PC-3 (cell line): ENCODE measurements at regions not wholly inside any gene's neighbourhood (a gene's known extent, or its start where the extent isn't known, plus 50 kb on each side); places are given as distances from the start of the nearest gene placed in this dataset.

Experiments used
- ATAC-seq: fragments of 200-7000 bp; cut with Tn5 transposase; 2 replicates; pipeline ENCODE4 v1.9.1; 2020; ENCODE audit warnings: mild to moderate bottlenecking, moderate library complexity
- BruUV-seq: library from RNA; stranded (reverse); fragments of 400-500 nt; replicated peaks from 2 replicates; lab custom pipeline; 2021; lab: Mats Ljungman, UMichigan
- CTCF ChIA-PET: fragments of 300-600 bp; sonication (Branson Sonifier 250); formaldehyde crosslinking; loops from one replicate; lab custom pipeline; 2022; ENCODE audit warnings: antibody characterized with exemption; lab: Charles Lee
- POLR2A ChIA-PET: fragments of 300-600 bp; sonication (Branson Sonifier 250); formaldehyde crosslinking; loops from one replicate; lab custom pipeline; 2022; ENCODE audit warnings: antibody characterized with exemption; ENCODE audit not compliant: unreplicated experiment; lab: Charles Lee
- DNase-seq: peaks from one replicate; pipeline ENCODE4 v3.0.0-alpha.2; 2015
- H2AFZ ChIP-seq: fragments of 300-600 bp; sonication (generic); 2 replicates; pipeline ENCODE4 v1.6.0; 2016; ENCODE audit warnings: antibody characterized with exemption, low read length
- H3F3A ChIP-seq: fragments of 300-600 bp; sonication (generic); one replicate; pipeline ENCODE4 v1.6.0; 2017; ENCODE audit warnings: antibody characterized with exemption, low read length, control low read depth, mild to moderate bottlenecking; ENCODE audit not compliant: unreplicated experiment
- H3K27ac ChIP-seq: fragments of 300-600 bp; sonication (generic); 2 replicates; pipeline ENCODE4 v1.5.1; 2016; ENCODE audit warnings: mild to moderate bottlenecking, low read length
- H3K27me3 ChIP-seq: fragments of 300-600 bp; sonication (generic); 2 replicates; pipeline ENCODE4 v1.6.1; 2016; ENCODE audit warnings: low read length, mixed read lengths
- H3K36me3 ChIP-seq: fragments of 300-600 bp; sonication (generic); 2 replicates; pipeline ENCODE4 v1.6.1; 2016; ENCODE audit warnings: low read depth, mixed run types, low read length, mixed read lengths
- H3K4me1 ChIP-seq: fragments of 300-600 bp; sonication (generic); 2 replicates; pipeline ENCODE4 v1.5.1; 2016; ENCODE audit warnings: low read length; ENCODE audit not compliant: insufficient read depth
- H3K4me2 ChIP-seq: fragments of 300-600 bp; sonication (generic); 2 replicates; pipeline ENCODE4 v1.6.0; 2016; ENCODE audit warnings: low read length
- H3K4me3 ChIP-seq: fragments of 300-600 bp; sonication (generic); 2 replicates; pipeline ENCODE4 v1.5.1; 2016; ENCODE audit warnings: mild to moderate bottlenecking, low read length, mixed read lengths
- H3K79me2 ChIP-seq: fragments of 300-600 bp; sonication (generic); 2 replicates; pipeline ENCODE4 v1.6.1; 2017; ENCODE audit warnings: low read length, mixed read lengths
- H3K9ac ChIP-seq: fragments of 300-600 bp; sonication (generic); 2 replicates; pipeline ENCODE4 v1.6.0; 2016; ENCODE audit warnings: mild to moderate bottlenecking, low read length
- H3K9me2 ChIP-seq: fragments of 300-600 bp; sonication (generic); replicated peaks from 2 replicates; pipeline ENCODE4 v1.6.1; 2016; ENCODE audit warnings: mixed run types, low read length, mixed read lengths
- H3K9me3 ChIP-seq: fragments of 300-600 bp; sonication (generic); 2 replicates; pipeline ENCODE4 v1.6.1; 2016; ENCODE audit warnings: low read length, mixed read lengths
- H4K20me1 ChIP-seq: fragments of 300-600 bp; sonication (generic); 2 replicates; pipeline ENCODE4 v1.6.1; 2016; ENCODE audit warnings: low read length, mixed read lengths
- EZH2 ChIP-seq: fragments of 300-600 bp; sonication (generic); IDR thresholded peaks from one replicate; pipeline ENCODE4 v1.6.1; 2017; ENCODE audit warnings: antibody characterized with exemption, mild to moderate bottlenecking, low read length; ENCODE audit not compliant: unreplicated experiment
- EZH2phosphoT487 ChIP-seq: fragments of 300-600 bp; sonication (generic); IDR thresholded peaks from 2 replicates; pipeline ENCODE4 v1.6.1; 2018; ENCODE audit warnings: mild to moderate bottlenecking, antibody characterized with exemption, low read length, borderline replicate concordance
- intact Hi-C: fragments of 100-400 bp; cut with micrococcal nuclease; formaldehyde crosslinking; loops from 2 replicates; pipeline ENCODE4 v1.9.0; 2023
- TF ChIP-seq, protein P1 (sequence below): fragments of 300-600 bp; sonication (generic); conservative IDR thresholded peaks from 2 replicates; pipeline ENCODE4 v1.5.1; 2017; ENCODE audit warnings: antibody characterized with exemption, low read depth, mild to moderate bottlenecking, low read length

DNA sequence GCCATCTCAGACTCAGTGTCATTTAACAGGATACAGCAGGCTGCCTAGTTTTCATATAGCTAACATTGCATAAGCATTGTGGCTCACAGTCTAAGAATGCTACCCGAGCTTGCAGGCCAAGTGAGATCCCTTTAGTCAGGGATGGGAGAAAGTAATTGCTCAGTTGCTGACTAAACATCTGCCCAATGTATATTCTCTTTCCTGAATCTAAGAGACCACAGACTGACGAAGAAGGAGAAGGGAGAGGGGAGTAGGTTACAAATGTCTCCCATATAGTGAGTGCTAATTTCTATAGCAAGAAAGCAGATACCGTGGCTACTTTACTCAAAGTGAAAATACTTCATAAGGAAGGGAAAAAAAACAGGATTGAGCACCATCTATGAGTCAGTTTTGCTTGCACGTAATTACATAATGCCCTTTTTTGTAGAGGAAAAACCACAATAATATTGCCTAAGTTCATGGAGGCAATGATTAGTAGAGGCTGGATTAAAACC, 453.9 kb downstream of the COG6 start:
- CTCF ChIA-PET, result interaction anchor here (0.5 kb wide), 1 partner anchor 219 kb away, joined by 4 read pairs; no protein-coding TSS in a partner anchor
- H3K4me3 ChIP-seq, result peak overlapping the region; percentile 7; the same call in 1 of the 2 replicates
- TF ChIP-seq EZH2phosphoT487 (no peak), EZH2 (no peak)
- TF ChIP-seq, protein P1, sequence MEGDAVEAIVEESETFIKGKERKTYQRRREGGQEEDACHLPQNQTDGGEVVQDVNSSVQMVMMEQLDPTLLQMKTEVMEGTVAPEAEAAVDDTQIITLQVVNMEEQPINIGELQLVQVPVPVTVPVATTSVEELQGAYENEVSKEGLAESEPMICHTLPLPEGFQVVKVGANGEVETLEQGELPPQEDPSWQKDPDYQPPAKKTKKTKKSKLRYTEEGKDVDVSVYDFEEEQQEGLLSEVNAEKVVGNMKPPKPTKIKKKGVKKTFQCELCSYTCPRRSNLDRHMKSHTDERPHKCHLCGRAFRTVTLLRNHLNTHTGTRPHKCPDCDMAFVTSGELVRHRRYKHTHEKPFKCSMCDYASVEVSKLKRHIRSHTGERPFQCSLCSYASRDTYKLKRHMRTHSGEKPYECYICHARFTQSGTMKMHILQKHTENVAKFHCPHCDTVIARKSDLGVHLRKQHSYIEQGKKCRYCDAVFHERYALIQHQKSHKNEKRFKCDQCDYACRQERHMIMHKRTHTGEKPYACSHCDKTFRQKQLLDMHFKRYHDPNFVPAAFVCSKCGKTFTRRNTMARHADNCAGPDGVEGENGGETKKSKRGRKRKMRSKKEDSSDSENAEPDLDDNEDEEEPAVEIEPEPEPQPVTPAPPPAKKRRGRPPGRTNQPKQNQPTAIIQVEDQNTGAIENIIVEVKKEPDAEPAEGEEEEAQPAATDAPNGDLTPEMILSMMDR, result no peak
- intact Hi-C loops, result no loop called here
- no peak overlapping the region for H2AFZ ChIP-seq
- H4K20me1 ChIP-seq, result no peaks in the 10 kb centered on the region
- BruUV-seq, result no TSS peak
- H3K4me2 ChIP-seq, result peak overlapping the region; percentile 59
- H3K27me3 ChIP-seq, result no peaks in the 10 kb centered on the region
- H3K4me1 ChIP-seq, result peaks cover 15% of the 10 kb centered on the region
- no peaks in the 10 kb centered on the region for H3K9me2 ChIP-seq
- peak overlapping the region; percentile 82 for H3K27ac ChIP-seq
- POLR2A ChIA-PET, result no interaction called here
- H3K79me2 ChIP-seq, result no peaks in the 10 kb centered on the region
- DNase-seq (peak; percentile 82), ATAC-seq (peak; percentile 80)
- no peaks in the 10 kb centered on the region for H3K9me3 ChIP-seq
- no peak overlapping the region for H3K9ac ChIP-seq
- H3K36me3 ChIP-seq, result no peaks in the 10 kb centered on the region
- no peaks in the 10 kb centered on the region for H3F3A ChIP-seq

DNA sequence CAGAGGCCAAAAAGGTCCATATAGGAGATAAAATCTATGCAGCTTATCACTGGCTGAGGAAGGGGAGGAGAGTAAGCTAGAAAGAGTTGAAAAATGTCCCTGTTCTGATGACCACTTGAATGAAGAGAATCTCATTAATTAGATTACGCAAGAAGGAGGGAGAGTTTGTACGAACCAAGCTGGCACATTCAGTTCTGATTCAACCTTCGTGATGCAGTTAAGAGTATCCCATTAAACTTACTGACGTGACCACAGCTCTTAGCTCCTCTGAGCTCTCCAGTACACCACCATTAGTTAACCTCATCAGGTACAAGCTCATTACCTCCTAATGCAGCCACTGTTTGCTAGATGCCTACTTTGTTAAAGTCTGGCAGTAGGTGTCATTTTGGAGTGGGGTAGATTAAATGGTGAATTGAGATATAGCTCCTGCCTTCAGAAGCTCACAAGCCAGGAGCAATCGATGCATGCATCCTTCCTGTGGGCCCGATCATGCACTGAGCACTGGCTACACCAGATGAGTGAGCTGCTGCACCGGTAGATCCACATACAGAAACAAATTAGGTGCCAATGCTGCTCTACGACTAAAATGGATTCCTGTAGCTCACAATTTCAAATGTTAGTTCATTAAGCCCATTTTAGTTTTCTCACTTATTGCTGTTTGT, 458.3 kb downstream of the COG6 start:
- H3K27me3 ChIP-seq, result no peaks in the 10 kb centered on the region
- peaks cover 26% of the 10 kb centered on the region for H3K4me1 ChIP-seq
- no peaks in the 10 kb centered on the region for H3F3A ChIP-seq
- ChIA-PET POLR2A (interaction anchor here (0.6 kb wide), 1 partner anchor 21 kb away, joined by 5 read pairs; no protein-coding TSS in a partner anchor), CTCF (no interaction called here)
- intact Hi-C loops, result no loop called here
- H3K27ac ChIP-seq, result no peak overlapping the region
- ATAC-seq, result no peak
- no TSS peak for BruUV-seq
- no peaks in the 10 kb centered on the region for H3K79me2 ChIP-seq
- no peak overlapping the region for H3K9ac ChIP-seq
- H4K20me1 ChIP-seq, result no peaks in the 10 kb centered on the region
- DNase-seq, result no peak
- no peaks in the 10 kb centered on the region for H3K36me3 ChIP-seq
- no peak overlapping the region for H3K4me3 ChIP-seq
- no peaks in the 10 kb centered on the region for H3K9me2 ChIP-seq
- H3K4me2 ChIP-seq, result no peak overlapping the region
- TF ChIP-seq EZH2phosphoT487 (no peak), EZH2 (no peak)
- TF ChIP-seq, protein P1, result no peak
- no peak overlapping the region for H2AFZ ChIP-seq
- no peaks in the 10 kb centered on the region for H3K9me3 ChIP-seq
